Neural progenitor cell (in vitro differentiated cells): ENCODE measurements at regions not wholly inside any gene's neighbourhood (a gene's known extent, or its start where the extent isn't known, plus 50 kb on each side); places are given as distances from the start of the nearest gene placed in this dataset.

Experiments
- CTCF ChIP-seq: fragments of 200-600 bp; sonication (generic); IDR thresholded peaks from 2 replicates; pipeline ENCODE4 v1.5.1; 2017; ENCODE audit warnings: antibody characterized with exemption, mild to moderate bottlenecking
- EZH2 ChIP-seq: fragments of 200-600 bp; sonication (generic); IDR thresholded peaks from 2 replicates; pipeline ENCODE4 v1.6.1; 2017; ENCODE audit warnings: antibody characterized with exemption, mild to moderate bottlenecking, moderate library complexity
- EZH2phosphoT487 ChIP-seq: fragments of 200-600 bp; sonication (generic); IDR thresholded peaks from 2 replicates; pipeline ENCODE4 v1.6.1; 2017; ENCODE audit warnings: antibody characterized with exemption

GRCh38 chr15:39125904-39126303, 455.0 kb upstream of the THBS1 start:
- TF ChIP-seq CTCF (peak; percentile 82), EZH2 (no peak), EZH2phosphoT487 (no peak)
